Progenitor cell of endocrine pancreas (in vitro differentiated cells): ENCODE measurements at regions not wholly inside any gene's neighbourhood (a gene's known extent, or its start where the extent isn't known, plus 50 kb on each side); places are given as distances from the start of the nearest gene placed in this dataset.

Experiments used
- DNase-seq: peaks from one replicate; pipeline ENCODE4 v3.0.0; 2021; ENCODE audit warnings: low spot score; ENCODE audit not compliant: unreplicated experiment
- H3K27ac Mint-ChIP-seq: 2 replicates; pipeline ENCODE4 v1.8.0; 2021; ENCODE audit warnings: mild to moderate bottlenecking, moderate library complexity, mixed read lengths
- H3K27me3 Mint-ChIP-seq: 2 replicates; pipeline ENCODE4 v1.8.0; 2021; ENCODE audit warnings: mixed read lengths
- H3K36me3 Mint-ChIP-seq: 2 replicates; pipeline ENCODE4 v1.8.0; 2022; ENCODE audit warnings: mixed read lengths; ENCODE audit not compliant: insufficient read depth
- H3K4me1 Mint-ChIP-seq: 2 replicates; pipeline ENCODE4 v1.8.0; 2021; ENCODE audit warnings: low read depth, mixed read lengths
- H3K4me3 Mint-ChIP-seq: 2 replicates; pipeline ENCODE4 v1.8.0; 2021; ENCODE audit warnings: low read depth, mild to moderate bottlenecking, moderate library complexity, mixed read lengths
- H3K9me3 Mint-ChIP-seq: 2 replicates; pipeline ENCODE4 v1.8.0; 2021; ENCODE audit warnings: low read depth, mixed read lengths
- TF ChIP-seq, protein P1 (sequence below): fragments of 200-600 bp; sonication (generic); IDR thresholded peaks from one replicate; pipeline ENCODE4 v1.5.0; 2021; ENCODE audit warnings: antibody characterized with exemption, mild to moderate bottlenecking; ENCODE audit not compliant: unreplicated experiment

DNA sequence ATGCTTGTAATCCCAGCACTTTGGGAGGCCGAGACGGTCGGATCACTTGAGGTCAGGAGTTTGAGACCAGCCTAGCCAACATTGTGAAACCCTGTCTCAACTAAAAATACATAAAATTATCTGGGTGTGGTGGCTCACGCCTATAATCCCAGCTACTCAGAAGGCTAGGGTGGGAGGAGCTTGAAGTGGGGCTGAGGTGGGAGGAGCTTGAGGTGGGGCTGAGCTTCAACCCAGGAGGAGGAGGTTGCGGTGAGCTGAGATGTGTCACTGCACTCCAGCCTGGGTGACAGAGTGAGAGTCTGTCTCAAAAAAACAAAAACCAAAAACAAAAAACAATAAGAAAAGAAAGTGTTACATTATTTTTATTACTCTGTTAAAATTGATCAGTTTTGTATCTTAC lies 1164.4 kb upstream of the IGFBP7 start:
- H3K27me3 Mint-ChIP-seq, result no peaks in the 10 kb centered on the region
- H3K4me3 Mint-ChIP-seq, result no peak overlapping the region
- TF ChIP-seq, protein P1, sequence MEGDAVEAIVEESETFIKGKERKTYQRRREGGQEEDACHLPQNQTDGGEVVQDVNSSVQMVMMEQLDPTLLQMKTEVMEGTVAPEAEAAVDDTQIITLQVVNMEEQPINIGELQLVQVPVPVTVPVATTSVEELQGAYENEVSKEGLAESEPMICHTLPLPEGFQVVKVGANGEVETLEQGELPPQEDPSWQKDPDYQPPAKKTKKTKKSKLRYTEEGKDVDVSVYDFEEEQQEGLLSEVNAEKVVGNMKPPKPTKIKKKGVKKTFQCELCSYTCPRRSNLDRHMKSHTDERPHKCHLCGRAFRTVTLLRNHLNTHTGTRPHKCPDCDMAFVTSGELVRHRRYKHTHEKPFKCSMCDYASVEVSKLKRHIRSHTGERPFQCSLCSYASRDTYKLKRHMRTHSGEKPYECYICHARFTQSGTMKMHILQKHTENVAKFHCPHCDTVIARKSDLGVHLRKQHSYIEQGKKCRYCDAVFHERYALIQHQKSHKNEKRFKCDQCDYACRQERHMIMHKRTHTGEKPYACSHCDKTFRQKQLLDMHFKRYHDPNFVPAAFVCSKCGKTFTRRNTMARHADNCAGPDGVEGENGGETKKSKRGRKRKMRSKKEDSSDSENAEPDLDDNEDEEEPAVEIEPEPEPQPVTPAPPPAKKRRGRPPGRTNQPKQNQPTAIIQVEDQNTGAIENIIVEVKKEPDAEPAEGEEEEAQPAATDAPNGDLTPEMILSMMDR, result no peak
- no peaks in the 10 kb centered on the region for H3K4me1 Mint-ChIP-seq
- H3K27ac Mint-ChIP-seq, result no peak overlapping the region
- H3K9me3 Mint-ChIP-seq, result peaks cover 6% of the 10 kb centered on the region
- DNase-seq, result no peak
- H3K36me3 Mint-ChIP-seq, result peaks cover 2% of the 10 kb centered on the region

DNA sequence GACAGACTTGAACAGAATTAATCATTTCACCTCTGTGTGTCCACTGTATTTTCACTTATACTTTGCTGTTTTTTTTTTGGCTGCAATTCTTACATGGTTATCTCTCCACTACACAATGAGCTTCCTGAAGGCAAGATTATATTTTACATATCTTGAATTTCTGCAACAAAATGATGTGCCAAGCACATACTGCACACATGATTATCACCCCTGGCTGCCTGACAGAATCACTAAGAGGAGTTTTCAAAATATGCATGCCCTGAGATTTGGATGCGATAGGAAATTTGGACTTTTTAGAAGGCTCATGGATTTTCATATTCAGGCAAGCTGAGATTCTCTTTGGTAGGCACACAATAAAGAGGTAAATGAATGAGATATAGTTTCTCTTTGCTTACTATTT lies 1162.1 kb upstream of the IGFBP7 start:
- H3K27ac Mint-ChIP-seq, result no peak overlapping the region
- no peaks in the 10 kb centered on the region for H3K27me3 Mint-ChIP-seq
- DNase-seq, result no peak
- H3K4me3 Mint-ChIP-seq, result no peak overlapping the region
- peaks cover 12% of the 10 kb centered on the region for H3K9me3 Mint-ChIP-seq
- TF ChIP-seq, protein P1, result no peak
- H3K4me1 Mint-ChIP-seq, result no peaks in the 10 kb centered on the region
- H3K36me3 Mint-ChIP-seq, result peaks cover 5% of the 10 kb centered on the region

DNA sequence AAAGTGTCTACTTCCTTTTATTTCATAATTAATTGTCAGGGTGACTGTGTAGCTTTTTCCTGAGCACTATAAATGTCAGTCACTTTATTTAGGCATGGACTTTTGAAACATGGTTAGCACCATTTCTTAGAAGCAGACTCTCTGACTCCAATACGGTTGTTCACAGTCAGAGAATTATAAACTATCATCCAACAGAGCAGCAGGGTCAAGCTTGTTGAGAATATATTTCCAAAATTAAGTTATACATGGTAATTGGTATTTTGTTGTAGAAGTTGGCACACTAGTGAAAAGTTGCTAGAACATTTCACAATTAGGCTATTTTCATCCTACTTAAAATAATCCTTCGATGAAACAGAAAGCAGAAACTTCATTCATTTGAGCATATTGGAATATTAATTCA lies 1155.5 kb upstream of the IGFBP7 start:
- H3K27ac Mint-ChIP-seq, result no peak overlapping the region
- no peaks in the 10 kb centered on the region for H3K27me3 Mint-ChIP-seq

DNA sequence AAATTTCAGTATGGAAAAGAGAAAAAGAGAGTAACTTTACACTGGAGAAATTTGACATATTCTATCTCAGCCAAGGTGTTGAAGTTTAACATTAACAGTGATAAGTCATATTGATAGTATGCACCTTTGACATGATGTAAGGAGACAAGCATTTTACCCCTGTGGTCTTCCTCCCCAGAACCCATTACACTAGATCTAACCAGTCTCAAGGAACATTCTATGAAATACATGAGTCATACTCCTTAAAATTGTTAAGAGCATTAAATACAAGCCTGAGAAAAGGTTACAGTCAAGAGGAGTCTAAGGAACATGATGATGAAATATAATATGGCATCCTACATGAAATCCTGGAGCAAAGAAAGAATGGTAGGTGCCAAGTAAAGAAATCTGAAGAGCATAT lies 1151.3 kb upstream of the IGFBP7 start:
- H3K27ac Mint-ChIP-seq, result no peak overlapping the region
- TF ChIP-seq, protein P1, result no peak
- no peaks in the 10 kb centered on the region for H3K36me3 Mint-ChIP-seq
- H3K4me3 Mint-ChIP-seq, result no peak overlapping the region
- no peak for DNase-seq
- no peaks in the 10 kb centered on the region for H3K9me3 Mint-ChIP-seq
- no peaks in the 10 kb centered on the region for H3K27me3 Mint-ChIP-seq
- no peaks in the 10 kb centered on the region for H3K4me1 Mint-ChIP-seq

More for the DNA sequence above, 1155.5 kb upstream of the IGFBP7 start:
- Mint-ChIP-seq H3K4me1 (no peaks in the 10 kb centered on the region), H3K9me3 (peaks cover 6% of the 10 kb centered on the region), H3K4me3 (no peak overlapping the region), H3K36me3 (peaks cover 2% of the 10 kb centered on the region)
- TF ChIP-seq, protein P1, result no peak
- no peak for DNase-seq

DNA sequence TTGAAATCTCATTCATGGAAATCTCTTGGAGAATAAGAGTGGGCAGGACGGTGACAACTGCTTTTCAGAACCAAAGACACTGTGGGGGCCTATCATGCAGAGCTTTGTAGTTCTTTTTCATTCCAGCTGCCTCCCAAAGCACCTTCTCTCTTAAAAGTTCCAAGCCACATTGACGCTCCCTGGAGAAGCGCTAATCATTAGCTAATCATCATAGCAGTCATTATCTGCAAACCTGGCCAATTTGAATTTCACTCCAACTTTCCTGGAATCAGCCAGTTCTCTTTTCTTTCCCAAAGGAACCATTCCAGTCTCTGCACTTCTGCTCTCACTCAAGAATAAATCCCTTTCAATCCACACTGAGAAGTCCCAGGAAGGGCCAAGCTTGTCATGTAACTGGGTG lies 1144.1 kb upstream of the IGFBP7 start:
- H3K27ac Mint-ChIP-seq, result no peak overlapping the region
- H3K36me3 Mint-ChIP-seq, result no peaks in the 10 kb centered on the region
- TF ChIP-seq, protein P1, result no peak
- H3K9me3 Mint-ChIP-seq, result no peaks in the 10 kb centered on the region
- H3K4me1 Mint-ChIP-seq, result no peaks in the 10 kb centered on the region
- no peaks in the 10 kb centered on the region for H3K27me3 Mint-ChIP-seq
- H3K4me3 Mint-ChIP-seq, result no peak overlapping the region
- DNase-seq, result no peak
